Stimulated activated CD4-positive, alpha-beta T cell treated with anti-CD3 and anti-CD28 coated beads, Interleukin-4, amount 100 ng/mL, for 1 hour (primary cell): ENCODE measurements at regions not wholly inside any gene's neighbourhood (a gene's known extent, or its start where the extent isn't known, plus 50 kb on each side); places are given as distances from the start of the nearest gene placed in this dataset.
"Not testable (repeated sequence)": the region's sequence is repeated elsewhere in the genome, so short reads cannot be mapped to it uniquely, and the experiment has no call there.

Experiments used
- DNase-seq: peaks from one replicate; pipeline ENCODE4 v3.0.0-alpha.2; 2020

DNA sequence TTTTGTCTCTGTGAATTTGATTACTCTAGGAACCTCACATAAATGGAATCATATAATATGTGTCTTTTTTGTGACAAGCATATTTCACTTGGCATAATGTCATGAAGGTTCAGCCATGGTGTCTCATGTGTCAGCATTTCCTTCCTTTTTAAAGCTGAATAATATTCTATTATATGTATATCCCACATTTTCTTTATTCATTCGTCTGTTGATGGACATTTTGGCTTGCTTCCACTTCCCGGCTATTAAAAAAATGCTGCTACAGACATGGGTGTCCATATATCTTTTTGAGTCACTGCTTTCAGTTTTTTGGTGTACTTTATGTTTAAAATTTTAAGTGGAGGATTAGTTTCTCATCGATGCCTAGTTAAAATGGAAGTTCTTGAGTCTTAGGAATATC lies 59.8 kb upstream of the C5orf63 start:
- DNase-seq: no peak

GRCh38 chr5:127136908-127137307 lies 63.6 kb upstream of the C5orf63 start:
- no peak for DNase-seq

DNA sequence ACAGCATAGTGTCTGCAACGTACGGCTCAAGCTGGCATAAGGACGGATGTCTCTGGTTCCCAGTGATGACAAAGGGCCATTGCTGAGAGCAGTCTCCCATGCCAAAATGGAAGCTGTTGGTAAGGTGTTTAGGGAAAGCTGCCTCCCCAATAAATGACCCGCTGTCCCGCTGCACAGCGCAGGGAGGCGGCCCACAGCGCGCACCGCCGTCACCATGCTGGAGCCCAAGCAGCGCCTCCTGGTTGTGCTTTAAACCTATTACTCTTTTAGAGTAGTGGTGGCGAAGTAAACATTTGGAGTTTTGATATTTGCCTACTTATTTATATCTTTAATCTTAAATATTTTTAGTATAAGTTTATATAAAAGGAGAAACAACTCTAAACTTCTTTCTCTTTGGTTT lies 70.4 kb upstream of the C5orf63 start:
- DNase-seq: no peak

DNA sequence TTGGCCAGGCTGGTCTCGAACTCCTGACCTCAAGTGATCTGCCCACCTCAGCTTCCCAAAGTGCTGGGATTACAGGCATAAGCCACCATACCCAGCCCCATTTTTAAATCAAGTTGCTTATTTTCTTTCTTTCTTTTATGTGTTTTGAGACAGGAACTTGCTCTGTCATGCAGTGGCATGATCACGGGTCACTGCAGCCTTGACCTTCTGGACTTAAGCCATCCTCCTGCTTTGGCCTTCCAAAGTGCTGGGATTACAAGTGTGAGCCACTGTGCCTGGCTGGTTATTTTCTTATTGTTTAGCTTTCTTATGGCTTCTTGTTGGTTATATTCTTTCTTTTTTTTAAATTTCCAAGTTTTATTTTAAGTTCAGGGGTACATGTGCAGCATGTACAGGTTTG lies 79.7 kb upstream of the C5orf63 start:
- DNase-seq: no peak

DNA sequence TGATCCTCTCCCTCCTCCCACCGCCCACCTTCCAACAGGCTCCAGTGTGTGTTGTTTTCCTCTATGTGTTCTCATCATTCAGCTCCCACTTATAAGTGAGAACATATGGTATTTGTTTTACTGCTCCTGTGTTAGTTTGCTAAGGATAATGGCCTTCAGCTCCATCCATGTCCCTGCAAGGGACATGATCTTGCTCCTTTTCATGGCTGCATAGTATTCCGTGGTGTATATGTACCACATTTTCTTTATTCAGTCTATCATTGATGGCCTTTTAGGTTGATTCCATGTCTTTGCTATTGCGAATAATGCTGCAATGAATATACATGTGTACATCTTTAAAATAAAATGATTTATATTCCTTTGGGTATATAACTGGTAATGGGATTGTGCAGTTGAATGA lies 80.2 kb upstream of the C5orf63 start:
- DNase-seq: no peak

GRCh38 chr5:127163750-127164149 lies 90.4 kb upstream of the C5orf63 start:
- DNase-seq: no peak

DNA sequence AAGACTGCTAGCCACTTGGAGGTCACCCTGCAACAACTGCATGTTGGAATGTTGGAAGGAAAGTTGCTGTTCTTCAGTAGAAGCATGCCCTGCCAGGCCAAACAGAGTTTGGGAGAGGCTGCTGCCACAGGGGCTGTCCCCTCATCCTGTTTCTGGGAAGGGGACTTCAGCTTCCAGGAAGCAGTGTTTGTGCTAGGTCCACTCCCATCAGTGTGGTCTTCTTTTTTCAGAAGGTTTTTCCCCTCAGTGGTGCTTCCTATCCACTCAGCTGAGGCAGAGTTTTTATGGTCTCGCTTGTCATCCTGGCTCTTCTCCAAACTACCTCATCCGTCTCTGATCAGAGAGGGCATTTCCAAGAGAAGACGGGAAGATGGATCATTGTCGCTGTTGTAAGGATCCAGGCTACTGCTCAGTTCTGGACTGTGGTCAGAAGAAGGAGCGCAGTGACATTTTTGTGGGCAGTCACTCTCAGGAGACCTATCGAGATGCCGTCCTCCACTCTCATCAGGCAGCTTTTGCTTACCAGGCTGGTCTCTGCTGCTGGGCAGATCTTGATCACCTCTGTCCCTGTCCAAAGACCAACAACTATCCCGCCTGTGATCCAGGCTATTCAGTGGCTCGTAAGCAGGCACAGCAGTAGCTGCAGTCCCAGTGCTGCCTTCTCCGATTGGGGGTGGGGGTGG lies 97.8 kb upstream of the C5orf63 start:
- no peak for DNase-seq

- DNase-seq: no peak
Measured at GRCh38 chr5:127176769-127177168, 103.5 kb upstream of the C5orf63 start.

- DNase-seq: not testable (repeated sequence)
Measured at GRCh38 chr5:127182631-127183030, 108.0 kb upstream of the MEGF10 start.

- DNase-seq: no peak
Measured at GRCh38 chr5:127183332-127183731, 107.3 kb upstream of the MEGF10 start.

DNA sequence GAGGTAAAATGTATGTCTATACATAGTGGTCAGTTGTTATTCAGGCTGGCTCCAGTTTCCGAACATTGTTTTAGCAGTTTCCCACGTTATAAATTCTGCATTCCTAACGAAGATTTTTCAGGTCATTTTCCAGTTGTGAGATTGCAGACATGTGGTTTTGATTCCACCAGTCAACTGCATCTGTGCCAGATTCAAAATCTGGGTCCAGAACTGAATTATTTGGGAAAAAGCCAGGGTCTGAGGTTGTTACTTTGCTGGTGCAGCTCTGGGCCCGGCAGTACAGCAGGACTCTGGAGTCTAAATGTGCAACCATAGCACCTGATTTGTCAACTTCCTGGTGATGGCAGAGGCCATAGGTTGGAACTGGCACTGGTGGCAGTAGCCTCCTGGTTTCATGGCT lies 105.7 kb upstream of the MEGF10 start:
- no peak for DNase-seq

DNA sequence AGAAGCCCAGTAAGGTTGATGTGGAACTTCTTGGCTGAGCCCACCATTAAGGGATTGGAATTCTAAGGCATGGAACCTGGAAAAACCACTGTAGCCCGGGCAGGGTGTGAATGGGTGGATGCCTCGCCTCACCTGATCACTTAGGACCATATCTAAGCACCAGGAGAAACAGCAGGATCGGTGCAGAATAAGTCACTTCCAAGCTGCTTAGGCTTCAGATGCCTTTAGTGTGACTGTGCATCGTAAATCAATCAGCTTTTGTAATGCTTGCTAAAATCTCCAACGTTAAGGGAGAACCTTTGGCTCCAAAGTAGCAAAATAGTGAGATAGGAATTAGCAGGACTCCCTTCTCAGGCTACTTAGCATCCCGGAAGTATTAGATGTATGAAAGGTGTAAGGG lies 103.9 kb upstream of the MEGF10 start:
- DNase-seq: no peak

- DNase-seq: no peak
Measured at GRCh38 chr5:127187706-127188105, 102.9 kb upstream of the MEGF10 start.

GRCh38 chr5:127192150-127192549 lies 98.4 kb upstream of the MEGF10 start:
- DNase-seq: no peak

DNA sequence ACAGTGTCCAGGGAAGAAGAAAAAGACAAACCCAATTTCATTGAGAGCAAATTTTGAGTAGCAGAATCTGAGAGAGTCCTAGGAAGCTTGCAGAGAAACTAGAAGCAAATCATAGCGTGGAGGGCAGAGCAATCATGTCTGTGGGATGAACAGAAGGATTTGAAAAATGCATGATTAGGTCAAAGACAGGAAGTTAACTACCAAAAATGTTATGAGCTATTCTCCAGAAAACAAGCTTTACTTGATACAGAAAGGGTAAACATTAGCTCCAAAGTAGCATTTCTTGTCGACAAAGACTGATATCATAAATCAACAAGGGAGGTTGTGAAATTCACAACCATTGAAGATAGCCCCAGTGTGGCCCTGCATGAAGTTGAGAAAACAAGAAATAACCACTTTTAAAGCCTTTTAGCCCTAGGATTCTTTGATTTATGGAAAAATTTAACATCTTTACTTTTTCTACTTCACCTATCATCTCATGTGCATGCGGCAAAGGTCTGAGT lies 97.7 kb upstream of the MEGF10 start:
- DNase-seq: no peak

DNA sequence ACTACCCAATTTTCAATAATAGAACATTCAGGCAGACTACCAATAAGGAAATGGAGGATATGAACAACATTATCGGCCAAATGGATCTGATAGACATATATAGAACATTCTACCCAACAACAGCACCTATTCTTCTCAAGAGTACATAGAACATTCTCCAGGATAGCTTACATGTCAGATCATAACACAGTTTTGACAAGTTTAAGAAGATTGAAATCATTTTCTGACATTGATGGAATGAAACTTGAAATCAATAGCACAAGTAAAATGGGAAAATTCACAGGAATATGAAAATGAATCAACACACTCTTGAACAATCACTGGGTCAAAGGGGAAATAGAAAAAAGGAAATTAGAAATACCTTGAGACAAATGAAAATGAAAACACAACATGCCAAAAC lies 94.6 kb upstream of the MEGF10 start:
- no peak for DNase-seq

GRCh38 chr5:127197402-127198167 lies 93.0 kb upstream of the MEGF10 start:
- DNase-seq: not testable (repeated sequence)

DNA sequence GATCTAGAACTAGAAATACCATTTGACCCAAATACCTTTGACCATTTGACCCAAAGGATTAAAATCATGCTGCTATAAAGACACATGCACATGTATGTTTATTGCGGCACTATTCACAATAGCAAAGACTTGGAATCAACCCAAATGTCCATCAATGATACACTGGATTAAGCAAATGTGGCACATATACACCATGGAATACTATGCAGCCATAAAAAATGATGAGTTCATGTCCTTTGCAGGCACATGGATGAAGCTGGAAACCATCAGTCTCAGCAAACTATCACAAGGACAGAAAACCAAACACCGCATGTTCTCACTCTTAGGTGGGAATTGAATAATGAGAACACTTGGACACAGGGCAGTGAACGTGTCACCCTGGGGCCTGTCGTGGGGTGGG lies 87.9 kb upstream of the MEGF10 start:
- not testable (repeated sequence) for DNase-seq

GRCh38 chr5:127203818-127204217 lies 86.8 kb upstream of the MEGF10 start:
- DNase-seq: no peak

DNA sequence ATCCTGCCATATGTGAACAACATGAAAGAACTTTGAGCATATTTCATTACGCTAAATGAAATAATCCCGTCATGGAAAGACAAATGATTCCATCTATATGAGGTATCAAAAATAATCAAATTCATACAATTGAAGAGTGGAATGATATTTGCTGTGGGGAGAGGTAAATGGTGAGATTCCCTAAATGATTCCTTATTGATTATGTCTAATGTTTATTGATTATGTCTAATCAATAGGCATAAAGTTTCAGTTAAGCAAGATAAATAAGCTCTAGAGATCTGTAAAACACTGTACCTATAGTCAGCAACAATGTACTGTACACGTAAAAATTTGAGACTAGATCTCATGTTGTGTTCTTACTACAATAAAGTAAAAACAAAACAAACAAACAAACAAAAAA lies 85.4 kb upstream of the MEGF10 start:
- no peak for DNase-seq

DNA sequence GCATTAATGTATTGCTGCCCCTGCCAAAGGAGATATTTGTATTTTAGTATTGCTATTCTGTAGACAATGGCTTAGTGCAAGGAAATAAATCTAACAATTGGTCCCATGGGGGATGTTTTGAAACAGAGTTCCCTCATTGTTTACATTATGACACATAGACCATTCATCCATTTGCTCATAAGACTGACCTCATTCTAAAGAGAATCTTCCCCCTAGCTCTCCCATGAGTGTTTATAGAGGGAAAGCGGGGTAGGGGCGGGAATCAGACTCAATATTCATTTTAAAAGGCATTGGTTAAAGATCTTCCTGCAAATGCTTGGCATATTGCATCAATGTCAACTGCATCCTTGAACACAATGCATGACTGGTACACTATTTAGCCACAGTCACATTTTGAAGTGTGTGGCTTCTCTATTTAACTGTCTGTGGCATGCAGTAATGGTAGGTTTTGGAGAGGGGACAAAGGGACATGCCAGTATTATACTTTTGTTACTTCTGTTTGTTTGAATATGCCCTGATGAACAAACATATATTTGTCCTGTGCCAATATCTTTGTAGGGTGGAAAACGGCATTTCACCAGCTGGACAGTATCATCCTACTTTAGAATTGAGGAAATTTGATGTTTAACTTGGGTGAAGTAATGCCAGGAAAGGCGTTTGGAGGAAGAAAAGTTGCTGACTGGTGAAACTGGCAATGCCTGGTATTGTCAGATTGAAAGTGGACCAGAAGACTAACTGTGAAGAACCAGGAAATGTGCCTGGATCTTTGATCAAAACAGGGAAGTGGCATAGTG lies 84.1 kb upstream of the MEGF10 start:
- no peak for DNase-seq

DNA sequence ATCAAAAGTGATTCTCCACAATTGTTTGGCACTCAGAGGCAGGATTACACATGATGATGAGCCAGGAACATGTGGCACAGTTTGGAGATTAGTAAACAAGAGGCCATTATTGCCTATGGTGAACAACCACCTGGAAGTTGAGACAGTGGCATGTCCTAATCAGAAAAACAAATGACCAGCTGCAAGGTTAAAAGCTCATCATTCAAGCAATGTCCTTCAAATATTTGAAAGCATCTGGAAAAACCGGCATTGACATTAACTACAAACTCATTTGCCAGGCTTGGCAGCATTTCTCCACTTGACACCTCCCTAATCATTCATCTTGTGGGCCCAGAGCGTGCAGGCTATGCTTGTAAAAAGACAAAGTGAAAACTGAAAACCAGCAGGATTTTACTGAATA lies 80.6 kb upstream of the MEGF10 start:
- no peak for DNase-seq

DNA sequence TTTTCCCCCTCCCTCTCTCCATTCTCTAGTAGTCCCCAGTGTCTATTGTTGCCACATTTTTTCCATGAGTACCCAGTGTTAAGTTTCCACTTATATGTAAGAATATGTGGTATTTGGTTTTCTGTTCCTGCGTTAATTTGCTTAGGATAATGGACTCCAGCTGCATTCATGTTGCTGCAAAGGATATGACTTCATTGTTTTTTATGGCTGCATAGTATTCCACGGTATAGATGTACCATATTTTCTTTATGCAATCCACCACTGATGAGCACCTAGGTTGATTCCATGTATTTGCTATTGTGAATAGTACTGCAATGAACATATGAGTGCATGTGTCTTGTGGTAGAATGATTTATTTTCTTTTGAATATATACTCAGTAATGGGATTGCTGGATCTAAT lies 77.4 kb upstream of the MEGF10 start:
- DNase-seq: no peak

- DNase-seq: no peak
Measured at GRCh38 chr5:127216143-127216542, 74.5 kb upstream of the MEGF10 start.
